Activated CD8-positive, alpha-beta T cell treated with anti-CD3 and anti-CD28 coated beads for 36 hours (primary cell): ENCODE measurements at regions not wholly inside any gene's neighbourhood (a gene's known extent, or its start where the extent isn't known, plus 50 kb on each side); places are given as distances from the start of the nearest gene placed in this dataset.

Experiments used
- ATAC-seq: fragments of 200-7000 bp; cut with Tn5 transposase; one replicate; pipeline ENCODE4 v1.10.0; 2021; ENCODE audit warnings: mild to moderate bottlenecking, moderate library complexity
- CTCF ChIA-PET: fragments of 350-600 bp; sonication (Branson Sonifier 250); formaldehyde crosslinking; loops from one replicate; lab custom pipeline; 2021; ENCODE audit warnings: antibody characterized with exemption; lab: Charles Lee
- POLR2A ChIA-PET: fragments of 350-600 bp; sonication (Branson Sonifier 250); formaldehyde crosslinking; loops from one replicate; lab custom pipeline; 2021; ENCODE audit warnings: antibody characterized with exemption; lab: Charles Lee
- DNase-seq: peaks from one replicate; pipeline ENCODE4 v3.0.0-alpha.2; 2020
- H3K27ac Mint-ChIP-seq: one replicate; pipeline ENCODE4 v1.8.0; 2021; ENCODE audit warnings: mild to moderate bottlenecking, mixed read lengths
- H3K27me3 Mint-ChIP-seq: one replicate; pipeline ENCODE4 v1.8.0; 2021; ENCODE audit warnings: mixed read lengths
- H3K36me3 Mint-ChIP-seq: one replicate; pipeline ENCODE4 v1.8.0; 2021; ENCODE audit warnings: low read depth, mixed read lengths
- H3K4me1 Mint-ChIP-seq: one replicate; pipeline ENCODE4 v1.8.0; 2021; ENCODE audit warnings: low read depth, mixed read lengths
- H3K4me3 Mint-ChIP-seq: one replicate; pipeline ENCODE4 v1.8.0; 2021; ENCODE audit warnings: mild to moderate bottlenecking, moderate library complexity, mixed read lengths
- H3K9me3 Mint-ChIP-seq: one replicate; pipeline ENCODE4 v1.8.0; 2021; ENCODE audit warnings: mixed read lengths
- CTCF ChIP-seq: fragments of 200-600 bp; IDR thresholded peaks from one replicate; pipeline ENCODE4 v1.8.0; 2022; ENCODE audit warnings: antibody characterized with exemption, mild to moderate bottlenecking
- intact Hi-C: fragments of 100-400 bp; cut with micrococcal nuclease; formaldehyde crosslinking; loops from one replicate; pipeline ENCODE4 v1.10.0; 2022

DNA sequence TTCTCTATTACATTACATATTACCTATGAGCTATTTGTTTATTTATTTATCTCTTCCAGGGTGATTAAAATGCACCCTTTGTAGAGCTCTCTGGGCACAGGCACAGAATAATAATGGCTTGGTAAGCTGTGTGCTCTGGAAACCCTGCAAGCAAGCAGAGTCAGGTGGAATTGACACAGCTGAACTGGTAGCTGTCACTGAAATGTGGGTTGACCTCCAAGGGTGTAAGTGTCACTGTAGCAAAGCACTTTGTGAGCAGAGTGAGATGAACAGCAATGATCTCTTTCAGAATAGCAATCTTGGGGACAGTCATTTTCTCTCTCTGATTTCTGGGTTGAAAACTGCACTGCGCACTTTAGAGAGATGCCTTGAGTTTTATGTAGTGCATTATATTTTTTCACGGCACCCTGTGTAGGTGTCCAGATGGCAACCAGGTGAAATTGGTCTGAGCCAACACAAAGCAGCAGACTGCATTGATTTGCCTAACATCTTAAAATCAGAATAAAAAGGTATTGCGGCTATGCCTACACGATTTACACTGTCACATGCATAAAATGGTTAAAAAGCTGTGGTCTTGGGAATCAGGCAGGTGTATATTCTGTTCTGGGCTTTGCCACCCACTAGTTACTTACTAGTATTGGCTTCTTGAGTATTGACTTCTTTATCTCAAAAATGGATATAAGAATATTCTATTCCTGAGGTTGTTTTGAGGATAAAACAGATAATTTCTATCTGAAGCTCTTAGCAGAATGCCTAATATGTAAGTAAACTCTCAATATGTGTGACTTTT lies 450.3 kb downstream of the RAPGEF2 start:
- Mint-ChIP-seq H3K27me3 (no peaks in the 10 kb centered on the region), H3K27ac (no peak overlapping the region), H3K9me3 (no peaks in the 10 kb centered on the region), H3K36me3 (no peaks in the 10 kb centered on the region), H3K4me1 (no peaks in the 10 kb centered on the region), H3K4me3 (no peak overlapping the region)
- intact Hi-C loops: no loop called here
- TF ChIP-seq CTCF: no peak
- ChIA-PET POLR2A (no interaction called here), CTCF (no interaction called here)
- ATAC-seq (no peak), DNase-seq (no peak)

DNA sequence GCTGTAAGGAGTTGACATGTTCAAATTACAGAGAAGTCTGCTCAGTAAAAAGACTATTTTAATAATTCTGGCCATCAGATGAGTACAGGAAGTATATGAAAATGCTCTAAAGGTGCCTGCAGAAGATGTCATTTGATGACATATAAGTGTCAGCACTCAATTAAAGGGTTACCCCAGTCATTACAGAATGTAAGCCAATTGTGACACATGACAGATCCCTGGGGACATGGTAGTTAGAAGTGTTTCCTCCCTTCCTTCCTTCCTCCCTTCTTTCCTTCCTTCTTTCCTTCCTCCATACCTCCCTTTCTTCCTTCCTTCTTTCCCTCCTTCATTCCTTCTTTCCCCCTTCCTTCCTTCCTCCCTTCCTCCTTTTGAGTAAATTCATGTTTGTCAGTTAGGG lies 453.0 kb downstream of the RAPGEF2 start:
- intact Hi-C loops: no loop called here
- no peaks in the 10 kb centered on the region for H3K36me3 Mint-ChIP-seq
- no peaks in the 10 kb centered on the region for H3K4me1 Mint-ChIP-seq
- H3K4me3 Mint-ChIP-seq: no peak overlapping the region
- no peaks in the 10 kb centered on the region for H3K27me3 Mint-ChIP-seq
- no peak for DNase-seq
- H3K27ac Mint-ChIP-seq: no peak overlapping the region
- CTCF ChIA-PET: no interaction called here
- POLR2A ChIA-PET: no interaction called here
- no peak for ATAC-seq
- no peaks in the 10 kb centered on the region for H3K9me3 Mint-ChIP-seq
- TF ChIP-seq CTCF: no peak

DNA sequence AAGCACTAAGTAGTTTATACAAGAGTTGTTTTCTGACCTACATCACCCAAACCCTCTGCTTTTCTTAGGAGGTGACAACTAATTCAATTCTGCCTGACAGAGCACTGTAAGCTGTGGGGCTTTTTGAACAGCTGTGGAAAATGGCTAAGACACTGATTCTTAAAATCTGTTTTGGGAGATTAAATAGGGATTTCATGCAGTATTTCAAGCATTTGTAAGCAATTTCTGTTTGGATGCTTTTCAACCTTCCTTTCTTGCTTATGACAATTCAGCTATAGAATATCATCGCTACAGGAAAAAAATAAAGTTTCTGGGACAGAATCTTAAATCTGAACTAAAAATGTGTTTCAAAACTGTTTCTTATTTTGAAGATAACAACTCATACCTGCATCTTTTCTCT lies 459.5 kb downstream of the RAPGEF2 start:
- H3K9me3 Mint-ChIP-seq: no peaks in the 10 kb centered on the region
- ChIA-PET CTCF (no interaction called here), POLR2A (no interaction called here)
- H3K36me3 Mint-ChIP-seq: no peaks in the 10 kb centered on the region
- no peak for TF ChIP-seq CTCF
- intact Hi-C loops: no loop called here
- no peak for ATAC-seq
- no peak overlapping the region for H3K4me3 Mint-ChIP-seq
- H3K27me3 Mint-ChIP-seq: no peaks in the 10 kb centered on the region
- no peak for DNase-seq
- no peaks in the 10 kb centered on the region for H3K4me1 Mint-ChIP-seq
- no peak overlapping the region for H3K27ac Mint-ChIP-seq

DNA sequence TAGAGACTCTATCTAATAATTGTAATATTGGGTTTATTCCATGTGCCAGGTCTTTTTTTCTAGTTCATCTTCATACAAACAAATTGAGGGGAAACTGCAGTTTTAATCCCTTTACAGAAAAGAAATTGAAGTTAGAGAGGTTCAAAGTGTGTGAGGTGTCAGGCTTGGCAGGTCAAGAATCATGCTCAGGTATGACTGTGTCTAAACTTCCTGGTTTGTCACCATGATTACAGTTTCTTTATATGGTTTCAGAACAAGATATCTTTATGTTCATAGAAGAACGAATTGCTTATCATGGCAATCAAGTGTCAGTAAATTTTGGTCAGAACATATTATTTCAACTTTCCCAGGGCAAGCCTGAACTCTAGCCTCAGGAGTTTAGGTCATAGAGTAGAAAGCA lies 460.4 kb downstream of the RAPGEF2 start:
- no peaks in the 10 kb centered on the region for H3K9me3 Mint-ChIP-seq
- ATAC-seq (no peak), DNase-seq (no peak)
- TF ChIP-seq CTCF: no peak
- intact Hi-C loops: no loop called here
- no peak overlapping the region for H3K27ac Mint-ChIP-seq
- no peaks in the 10 kb centered on the region for H3K4me1 Mint-ChIP-seq
- no peak overlapping the region for H3K4me3 Mint-ChIP-seq
- no peaks in the 10 kb centered on the region for H3K36me3 Mint-ChIP-seq
- ChIA-PET POLR2A (no interaction called here), CTCF (no interaction called here)
- H3K27me3 Mint-ChIP-seq: no peaks in the 10 kb centered on the region

DNA sequence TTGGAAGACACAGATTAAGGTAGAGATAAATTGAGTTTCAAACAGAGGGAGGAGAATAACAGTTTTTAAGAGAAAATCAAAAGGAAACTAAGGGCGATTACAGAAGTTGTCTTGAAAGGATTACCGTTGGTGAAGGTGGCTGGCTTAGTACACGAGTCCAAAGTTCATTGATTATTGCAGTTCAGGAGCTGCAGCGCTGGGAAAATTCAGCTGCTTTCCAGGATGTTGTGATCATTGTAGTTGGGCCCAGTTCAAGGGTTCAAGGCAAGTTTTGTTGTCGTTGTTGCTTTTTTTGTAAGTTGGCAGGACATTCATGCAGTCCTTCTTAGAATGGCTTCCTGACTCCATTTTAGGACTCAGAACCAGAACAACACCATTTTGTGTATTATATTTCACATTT lies 461.7 kb downstream of the RAPGEF2 start:
- TF ChIP-seq CTCF: no peak
- DNase-seq (no peak), ATAC-seq (no peak)
- H3K4me3 Mint-ChIP-seq: no peak overlapping the region
- H3K36me3 Mint-ChIP-seq: no peaks in the 10 kb centered on the region
- no peaks in the 10 kb centered on the region for H3K9me3 Mint-ChIP-seq
- intact Hi-C loops: no loop called here
- no peaks in the 10 kb centered on the region for H3K4me1 Mint-ChIP-seq
- H3K27ac Mint-ChIP-seq: no peak overlapping the region
- ChIA-PET CTCF (no interaction called here), POLR2A (no interaction called here)
- H3K27me3 Mint-ChIP-seq: no peaks in the 10 kb centered on the region
